Keratinocyte (primary cell): ENCODE measurements at regions not wholly inside any gene's neighbourhood (a gene's known extent, or its start where the extent isn't known, plus 50 kb on each side); places are given as distances from the start of the nearest gene placed in this dataset.

Experiments used
- DNase-seq: peaks from one replicate; pipeline ENCODE4 v3.0.0-alpha.2; 2011; ENCODE audit warnings: low read depth, missing footprints, low spot score
- FAIRE-seq: peaks from 2 replicates; lab custom pipeline; 2011; peaks lifted over from hg19 to GRCh38; lab: Jason Lieb, UNC
- H2AFZ ChIP-seq: 2 replicates; pipeline ENCODE4 v1.6.0; 2012; ENCODE audit warnings: low read length, control low read depth, inconsistent platforms; ENCODE audit not compliant: control insufficient read depth
- H3K27ac ChIP-seq: 2 replicates; pipeline ENCODE4 v1.5.1; 2011; ENCODE audit warnings: low read length; ENCODE audit not compliant: control insufficient read depth, insufficient read depth
- H3K27me3 ChIP-seq: 3 replicates; pipeline ENCODE4 v1.6.0; 2011; ENCODE audit warnings: low read length; ENCODE audit not compliant: control insufficient read depth, insufficient read depth; ENCODE audit errors: extremely low read depth
- H3K36me3 ChIP-seq, 2 experiments: 2 replicates in 1 of 2; 3 replicates in 1 of 2; pipeline ENCODE4 v1.5.1; 2011; ENCODE audit warnings: low read length in 2 of 2, mild to moderate bottlenecking in 1 of 2; ENCODE audit not compliant: control insufficient read depth in 2 of 2, insufficient read depth in 2 of 2; ENCODE audit errors: extremely low read depth in 1 of 2
- H3K4me1 ChIP-seq: 3 replicates; pipeline ENCODE4 v1.5.1; 2011; ENCODE audit warnings: low read length; ENCODE audit not compliant: control insufficient read depth, insufficient read depth; ENCODE audit errors: extremely low read depth
- H3K4me2 ChIP-seq: 3 replicates; pipeline ENCODE4 v1.6.0; 2011; ENCODE audit warnings: low read depth, low read length; ENCODE audit not compliant: control insufficient read depth, insufficient read depth; ENCODE audit errors: extremely low read depth
- H3K4me3 ChIP-seq, 3 experiments: fragments of 200-600 bp in 1 of 3; sonication (generic) in 1 of 3; 2 replicates in 2 of 3; 3 replicates in 1 of 3; pipeline ENCODE4 v1.5.1; 2011 to 2016; ENCODE audit warnings: low read length in 3 of 3, mild to moderate bottlenecking in 3 of 3, control low read depth in 2 of 3, inconsistent platforms in 1 of 3, low read depth in 1 of 3, mixed read lengths in 1 of 3, mixed run types in 1 of 3, moderate library complexity in 1 of 3; ENCODE audit not compliant: control insufficient read depth in 2 of 3, insufficient read depth in 2 of 3; ENCODE audit errors: extremely low read depth in 1 of 3
- H3K79me2 ChIP-seq: 2 replicates; pipeline ENCODE4 v1.6.0; 2012; ENCODE audit warnings: low read length; ENCODE audit not compliant: control insufficient read depth, insufficient read depth
- H3K9ac ChIP-seq: 3 replicates; pipeline ENCODE4 v1.6.0; 2011; ENCODE audit warnings: low read length; ENCODE audit not compliant: control insufficient read depth, insufficient read depth; ENCODE audit errors: extremely low read depth
- H3K9me1 ChIP-seq: 3 replicates; pipeline ENCODE4 v1.6.0; 2011; ENCODE audit warnings: low read length; ENCODE audit not compliant: control insufficient read depth, insufficient read depth; ENCODE audit errors: extremely low read depth
- H3K9me3 ChIP-seq: 2 replicates; pipeline ENCODE4 v1.5.1; 2012; ENCODE audit warnings: low read depth, low read length; ENCODE audit not compliant: control insufficient read depth
- H4K20me1 ChIP-seq: 3 replicates; pipeline ENCODE4 v1.6.0; 2011; ENCODE audit warnings: low read length; ENCODE audit not compliant: control insufficient read depth, insufficient read depth; ENCODE audit errors: extremely low read depth
- CTCF ChIP-seq, 3 experiments: IDR thresholded peaks in 1 of 3; conservative IDR thresholded peaks in 1 of 3; optimal IDR thresholded peaks in 1 of 3; 2 replicates in 2 of 3; 3 replicates in 1 of 3; pipeline versions ENCODE3 to v1.5.1; 2011; ENCODE audit warnings: low read length in 3 of 3, mild to moderate bottlenecking in 3 of 3, moderate library complexity in 2 of 3, control low read depth in 1 of 3, inconsistent platforms in 1 of 3; ENCODE audit not compliant: insufficient read depth in 2 of 3; ENCODE audit errors: extremely low read depth in 1 of 3
- EZH2 ChIP-seq: IDR thresholded peaks from one replicate; pipeline ENCODE4 v1.6.1; 2012; ENCODE audit warnings: inconsistent platforms, mild to moderate bottlenecking, low read length, moderate library complexity
- dilution Hi-C: fragments of 300-500 bp; cut with MboI; formaldehyde crosslinking; loops from one replicate; pipeline ENCODE4 v1.7.0; 2020; ENCODE audit warnings: low sequenced_read_pairs; ENCODE audit not compliant: extremely low pct_ligation_motif_present

- no peaks in the 10 kb centered on the region for H3K36me3 ChIP-seq
- no peak overlapping the region for H2AFZ ChIP-seq
- H3K27me3 ChIP-seq, result no peaks in the 10 kb centered on the region
- no peak for DNase-seq
- no peak overlapping the region for H3K4me3 ChIP-seq
- H3K9ac ChIP-seq, result no peak overlapping the region
- no peaks in the 10 kb centered on the region for H3K9me1 ChIP-seq
- dilution Hi-C loops, result no loop called here
- H4K20me1 ChIP-seq, result no peaks in the 10 kb centered on the region
- H3K79me2 ChIP-seq, result no peaks in the 10 kb centered on the region
- H3K4me1 ChIP-seq, result no peaks in the 10 kb centered on the region
- H3K9me3 ChIP-seq, result no peaks in the 10 kb centered on the region
- no peak overlapping the region for H3K27ac ChIP-seq
- no peak for TF ChIP-seq EZH2
- no peak for TF ChIP-seq CTCF (optimal IDR thresholded peaks at IDR 0.05 in 1 of 3, IDR thresholded peaks at IDR 0.05 in 1 of 3, conservative IDR thresholded peaks at IDR 0.05 in 1 of 3; ENCODE audit: extremely low read depth in 1 of 3, insufficient read depth in 2 of 3, low read length in 3 of 3)
- no peak overlapping the region for H3K4me2 ChIP-seq
- FAIRE-seq, result no peak
Measured at GRCh38 chr15:81929557-81929956, 116.3 kb downstream of the MEX3B start.

DNA sequence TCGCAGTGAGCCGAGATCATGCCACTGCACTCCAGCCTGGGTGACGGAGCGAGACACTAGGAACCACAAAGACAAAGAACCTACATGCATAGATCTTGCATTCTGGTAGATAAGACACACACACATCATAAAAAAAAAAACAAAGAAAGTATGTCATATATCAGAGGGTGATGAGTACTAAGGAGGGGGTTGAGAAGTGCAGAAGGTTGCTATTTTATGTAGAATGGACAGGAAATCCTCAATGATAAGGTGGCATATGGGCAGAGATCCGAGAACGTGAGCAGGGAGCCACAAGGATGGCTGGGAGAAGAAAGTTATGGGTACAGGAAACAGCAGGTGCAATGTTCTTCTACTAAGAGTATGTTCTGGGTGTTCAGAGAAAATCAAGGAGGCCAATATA, 118.8 kb downstream of the MEX3B start:
- dilution Hi-C loops, result no loop called here
- no peaks in the 10 kb centered on the region for H3K79me2 ChIP-seq
- no peak overlapping the region for H3K4me3 ChIP-seq
- H3K27ac ChIP-seq, result no peak overlapping the region
- no peaks in the 10 kb centered on the region for H3K36me3 ChIP-seq
- H3K27me3 ChIP-seq, result no peaks in the 10 kb centered on the region
- no peaks in the 10 kb centered on the region for H3K9me3 ChIP-seq
- H2AFZ ChIP-seq, result no peak overlapping the region
- TF ChIP-seq EZH2, result no peak
- TF ChIP-seq CTCF (optimal IDR thresholded peaks at IDR 0.05 in 1 of 3, IDR thresholded peaks at IDR 0.05 in 1 of 3, conservative IDR thresholded peaks at IDR 0.05 in 1 of 3; ENCODE audit: extremely low read depth in 1 of 3, insufficient read depth in 2 of 3, low read length in 3 of 3), result no peak
- no peaks in the 10 kb centered on the region for H3K9me1 ChIP-seq
- no peak overlapping the region for H3K4me2 ChIP-seq
- H3K4me1 ChIP-seq, result no peaks in the 10 kb centered on the region
- FAIRE-seq, result no peak
- no peak for DNase-seq
- H3K9ac ChIP-seq, result no peak overlapping the region
- no peaks in the 10 kb centered on the region for H4K20me1 ChIP-seq
